A549 (cell line): ENCODE measurements at regions not wholly inside any gene's neighbourhood (a gene's known extent, or its start where the extent isn't known, plus 50 kb on each side); places are given as distances from the start of the nearest gene placed in this dataset.

Experiments
- CBX2 ChIP-seq: fragments of 200-600 bp; sonication (generic); IDR thresholded peaks from 2 replicates; pipeline ENCODE4 v1.6.1; 2016; ENCODE audit warnings: low read depth, mild to moderate bottlenecking, borderline replicate concordance
- CEBPB ChIP-seq, 2 experiments: fragments of >200 bp in 1 of 2; sonication (Bioruptor Twin) in 1 of 2; formaldehyde crosslinking in 1 of 2; IDR thresholded peaks; 2 replicates each; pipeline ENCODE4 v1.6.1; 2012 to 2016
- CTCF ChIP-seq: fragments of >200 bp; sonication (Bioruptor Twin); formaldehyde crosslinking; IDR thresholded peaks from 3 replicates; pipeline ENCODE4 v1.5.1; 2016
- EP300 ChIP-seq, 2 experiments: fragments of >200 bp; sonication (Bioruptor Twin); formaldehyde crosslinking; IDR thresholded peaks; 2 replicates in 1 of 2; 3 replicates in 1 of 2; pipeline ENCODE4 v1.6.1; 2016 to 2017
- FOSL2 ChIP-seq, 2 experiments: fragments of 450-650 bp in 1 of 2; fragments of >200 bp in 1 of 2; sonication (Bioruptor Twin) in 1 of 2; formaldehyde crosslinking; IDR thresholded peaks; 2 replicates each; pipeline versions ENCODE4 v1.5.0 to v1.6.1; 2016 to 2020; ENCODE audit warnings: mild to moderate bottlenecking in 1 of 2, moderate library complexity in 1 of 2
- JUN ChIP-seq, 2 experiments: fragments of >200 bp; sonication (Bioruptor Twin); formaldehyde crosslinking; IDR thresholded peaks; 2 replicates in 1 of 2; 3 replicates in 1 of 2; pipeline ENCODE4 v1.6.1; 2016 to 2017
- NR3C1 ChIP-seq: fragments of >200 bp; sonication (Bioruptor Twin); formaldehyde crosslinking; IDR thresholded peaks from 3 replicates; pipeline ENCODE4 v1.6.1; 2017
- PBX3 ChIP-seq: IDR thresholded peaks from 2 replicates; pipeline ENCODE4 v1.6.1; 2012
- PHF8 ChIP-seq: fragments of 200-600 bp; sonication (generic); IDR thresholded peaks from 2 replicates; pipeline ENCODE4 v1.6.1; 2016; ENCODE audit warnings: low read depth, mild to moderate bottlenecking, antibody characterized with exemption, moderate library complexity, borderline replicate concordance
- POLR2A ChIP-seq: IDR thresholded peaks from 2 replicates; pipeline ENCODE4 v1.6.1; 2012; ENCODE audit warnings: mild to moderate bottlenecking, low read length
- SREBF2 ChIP-seq: fragments of 450-650 bp; IDR thresholded peaks from 2 replicates; pipeline ENCODE4 v1.6.1; 2014; ENCODE audit warnings: mild to moderate bottlenecking, moderate library complexity

GRCh38 chr10:3708852-3709251 lies 76.2 kb downstream of the KLF6 start:
- TF ChIP-seq FOSL2 (IDR thresholded peaks at IDR 0.05) (no peak), FOSL2 (CRISPR knock-in tag; IDR thresholded peaks at IDR 0.05) (no peak), POLR2A (no peak), CEBPB (IDR thresholded peaks at IDR 0.05) (no peak), NR3C1 (no peak), CTCF (no peak), EP300 (IDR thresholded peaks at IDR 0.05) (no peak), PBX3 (no peak), JUN (IDR thresholded peaks at IDR 0.05) (no peak), SREBF2 (no peak), PHF8 (no peak), CBX2 (no peak)
